NT2/D1 (cell line): ENCODE measurements at regions not wholly inside any gene's neighbourhood (a gene's known extent, or its start where the extent isn't known, plus 50 kb on each side); places are given as distances from the start of the nearest gene placed in this dataset.

Experiments used
- SUZ12 ChIP-seq: IDR thresholded peaks from 2 replicates; pipeline ENCODE4 v1.6.1; 2011; ENCODE audit not compliant: insufficient read length, insufficient read depth; ENCODE audit errors: extremely low read depth
- YY1 ChIP-seq: IDR thresholded peaks from 2 replicates; pipeline ENCODE4 v1.6.1; 2011; ENCODE audit not compliant: insufficient read length, insufficient read depth
- ZNF274 ChIP-seq: IDR thresholded peaks from 2 replicates; pipeline ENCODE4 v1.6.1; 2011; ENCODE audit warnings: mild to moderate bottlenecking, low read depth, low read length

DNA sequence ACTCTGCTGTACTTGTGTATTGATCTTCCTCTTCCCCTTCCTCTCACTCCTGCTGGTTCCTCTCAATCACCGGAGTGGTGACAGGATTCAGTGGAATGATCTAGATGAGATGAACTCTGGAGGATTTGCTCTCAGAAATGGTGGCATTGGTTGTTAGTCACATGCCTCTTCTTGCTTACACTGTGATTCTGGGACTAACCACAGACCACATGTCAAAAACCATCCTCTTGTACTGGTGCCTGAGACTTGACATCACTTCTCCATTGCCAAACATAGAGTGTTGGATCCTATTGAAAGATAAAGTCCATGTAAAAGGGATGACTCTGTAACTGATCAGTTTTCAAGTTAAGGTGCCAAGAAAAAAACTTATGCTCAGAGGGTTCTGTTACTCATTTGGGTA, 506.5 kb downstream of the DMAC1 start:
- TF ChIP-seq YY1 (no peak), ZNF274 (no peak), SUZ12 (no peak)
